Effector CD4-positive, alpha-beta T cell (primary cell): ENCODE measurements at regions not wholly inside any gene's neighbourhood (a gene's known extent, or its start where the extent isn't known, plus 50 kb on each side); places are given as distances from the start of the nearest gene placed in this dataset.
"Not testable (repeated sequence)": the region's sequence is repeated elsewhere in the genome, so short reads cannot be mapped to it uniquely, and the experiment has no call there.

Source experiments
- DNase-seq: peaks from one replicate; pipeline ENCODE4 v3.0.0-alpha.2; 2020

GRCh38 chr5:162638849-162639248 is 571.3 kb downstream of the GABRG2 start:
- no peak for DNase-seq

- no peak for DNase-seq
These were observed 573.7 kb downstream of the GABRG2 start for GRCh38 chr5:162641142-162641813.

GRCh38 chr5:162654661-162655405 is 587.3 kb downstream of the GABRG2 start:
- no peak for DNase-seq

- no peak for DNase-seq
These were observed 589.5 kb downstream of the GABRG2 start for GRCh38 chr5:162657076-162657475.

GRCh38 chr5:162664846-162665245 is 597.3 kb downstream of the GABRG2 start:
- DNase-seq, result no peak

- no peak for DNase-seq
These were observed 601.4 kb downstream of the GABRG2 start for GRCh38 chr5:162668926-162669325.

GRCh38 chr5:162672061-162672460 is 604.5 kb downstream of the GABRG2 start:
- DNase-seq, result no peak

- no peak for DNase-seq
These were observed 615.7 kb downstream of the GABRG2 start for GRCh38 chr5:162683284-162683683.

- DNase-seq, result no peak
These were observed 616.6 kb downstream of the GABRG2 start for GRCh38 chr5:162684145-162684544.

- DNase-seq, result no peak
These were observed 617.7 kb downstream of the GABRG2 start for GRCh38 chr5:162685302-162685701.

- not testable (repeated sequence) for DNase-seq
These were observed 628.7 kb downstream of the GABRG2 start for GRCh38 chr5:162696272-162696671.

- DNase-seq, result no peak
These were observed 631.8 kb downstream of the GABRG2 start for GRCh38 chr5:162699361-162699760.

- DNase-seq, result no peak
These were observed 636.3 kb downstream of the GABRG2 start for GRCh38 chr5:162703914-162704313.

- no peak for DNase-seq
These were observed 643.7 kb downstream of the GABRG2 start for GRCh38 chr5:162711244-162711643.

- DNase-seq, result no peak
These were observed 652.1 kb downstream of the GABRG2 start for GRCh38 chr5:162719720-162720119.

- DNase-seq, result no peak
These were observed 653.6 kb downstream of the GABRG2 start for GRCh38 chr5:162721125-162721524.

- DNase-seq, result no peak
These were observed 684.8 kb upstream of the CCNG1 start for GRCh38 chr5:162752612-162753011.

- no peak for DNase-seq
These were observed 675.3 kb upstream of the CCNG1 start for GRCh38 chr5:162762119-162762518.

GRCh38 chr5:162769019-162769418 is 668.4 kb upstream of the CCNG1 start:
- no peak for DNase-seq

GRCh38 chr5:162785673-162786072 is 651.7 kb upstream of the CCNG1 start:
- no peak for DNase-seq

- no peak for DNase-seq
These were observed 651.2 kb upstream of the CCNG1 start for GRCh38 chr5:162786234-162786633.

GRCh38 chr5:162796507-162796906 is 640.9 kb upstream of the CCNG1 start:
- no peak for DNase-seq

GRCh38 chr5:162800301-162800700 is 637.1 kb upstream of the CCNG1 start:
- DNase-seq, result no peak

- DNase-seq, result no peak
These were observed 636.2 kb upstream of the CCNG1 start for GRCh38 chr5:162801235-162801634.

- no peak for DNase-seq
These were observed 631.2 kb upstream of the CCNG1 start for GRCh38 chr5:162806195-162806594.
